Skin of body (tissue), 1 donor: ENCODE measurements at regions not wholly inside any gene's neighbourhood (a gene's known extent, or its start where the extent isn't known, plus 50 kb on each side); places are given as distances from the start of the nearest gene placed in this dataset.
A peak's percentile ranks its signal among the peaks of the same experiment; 100 is the strongest.
"Not testable (repeated sequence)": the region's sequence is repeated elsewhere in the genome, so short reads cannot be mapped to it uniquely, and the experiment has no call there.

ENCODE experiments used
- DNase-seq: peaks from one replicate; lab custom pipeline; 2025; lab: John Stamatoyannopoulos, UW

DNA sequence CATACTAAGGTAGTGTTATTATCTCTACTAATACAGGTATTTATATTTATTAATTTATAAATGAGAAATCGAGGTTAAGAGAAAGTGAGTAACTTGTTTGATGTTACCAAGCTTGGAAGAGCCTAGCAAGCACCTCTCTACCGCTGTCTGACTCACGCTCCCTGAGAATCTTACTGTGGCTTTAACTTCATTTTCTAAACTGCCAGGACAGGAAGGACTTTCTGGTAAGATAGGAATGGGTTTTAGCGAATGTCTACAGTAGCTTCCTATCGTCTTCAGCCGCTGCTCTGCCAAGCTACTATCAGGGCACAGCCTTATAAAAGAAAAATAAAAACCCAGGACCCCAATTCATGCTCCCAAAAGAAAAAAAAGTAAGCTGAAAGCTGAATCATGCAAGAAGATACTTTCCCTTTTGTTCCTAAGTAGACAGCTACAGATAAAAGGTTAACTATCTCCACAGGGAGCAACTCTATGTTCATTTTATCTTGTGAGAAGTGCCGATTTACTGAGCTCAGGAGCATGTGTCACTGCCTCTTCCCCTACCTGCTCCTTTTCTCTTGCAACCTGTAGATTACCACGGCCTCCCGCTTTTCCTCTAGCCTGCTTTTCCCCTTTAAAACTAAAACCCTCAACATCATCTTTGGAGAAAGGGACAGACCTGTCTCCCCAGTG is 60.2 kb downstream of the THNSL1 start:
- no peak for DNase-seq

DNA sequence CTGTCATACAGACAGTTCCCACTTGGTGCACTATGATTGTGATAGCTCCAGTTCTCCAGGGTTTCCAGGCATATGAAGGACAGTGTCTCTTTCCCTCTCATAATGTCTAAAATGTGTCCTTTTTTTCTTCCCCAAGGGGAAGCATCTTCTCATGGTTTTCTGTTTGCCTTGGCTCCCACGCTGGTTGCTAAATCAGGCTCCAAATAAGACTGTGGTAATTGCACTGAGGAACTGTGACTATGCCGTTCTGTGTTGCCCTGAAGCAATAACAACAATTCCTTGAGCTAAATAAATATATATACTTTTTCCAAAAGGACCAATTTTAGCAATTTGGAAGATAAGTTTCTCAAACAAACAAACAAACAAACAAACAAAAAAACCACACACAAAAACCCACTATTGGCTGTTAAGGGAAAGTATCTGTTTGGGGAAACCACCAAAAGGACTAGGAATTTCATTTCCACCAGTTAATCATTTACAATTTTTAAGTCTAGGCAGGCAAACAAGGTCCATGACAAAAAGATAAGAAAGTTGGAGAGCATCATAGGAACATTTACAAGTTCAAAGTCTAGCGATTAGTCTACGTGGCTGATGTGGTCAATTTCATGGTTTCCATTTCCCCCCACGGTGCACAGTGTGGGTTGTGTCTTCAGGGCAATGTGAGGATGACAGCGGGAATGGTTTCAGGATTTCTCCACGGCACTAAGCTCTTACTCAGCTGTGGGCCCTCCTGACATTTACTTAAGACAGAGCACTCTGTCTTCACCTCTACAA is 62.4 kb downstream of the THNSL1 start:
- DNase-seq = no peak

DNA sequence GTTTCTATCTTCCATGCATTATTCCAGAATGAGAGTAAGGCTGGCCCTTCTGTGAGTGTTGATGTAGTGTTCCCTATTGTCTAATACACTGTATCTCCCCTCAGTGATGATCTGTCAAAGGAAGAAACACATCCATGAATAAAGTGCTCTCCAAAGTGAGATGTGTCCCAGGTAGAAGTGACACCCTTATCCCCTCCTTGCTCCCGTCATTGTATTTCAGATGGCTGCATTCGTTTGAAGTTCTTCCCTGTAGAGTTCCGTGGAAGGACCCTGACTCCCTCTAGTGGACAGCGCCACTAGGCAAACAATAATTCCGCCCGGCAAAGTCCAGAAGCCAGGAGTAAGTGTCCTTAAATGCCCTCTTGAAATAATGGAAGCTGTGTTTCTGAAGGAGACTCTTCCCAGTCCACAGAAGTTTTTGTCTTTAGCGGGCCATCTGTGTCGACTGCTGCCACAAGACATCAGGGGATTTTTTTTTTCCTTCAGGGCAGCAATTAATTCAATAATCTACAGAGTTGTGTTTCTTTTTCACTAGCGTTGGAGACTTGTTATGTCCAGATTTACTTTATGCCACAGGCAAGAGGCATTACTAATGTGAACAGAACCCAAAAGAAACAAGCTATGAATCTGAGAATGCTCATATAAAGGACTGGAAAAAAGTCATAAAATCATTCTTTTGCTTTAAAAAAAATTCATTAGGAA is 64.6 kb downstream of the THNSL1 start:
- DNase-seq = peak; percentile 81

DNA sequence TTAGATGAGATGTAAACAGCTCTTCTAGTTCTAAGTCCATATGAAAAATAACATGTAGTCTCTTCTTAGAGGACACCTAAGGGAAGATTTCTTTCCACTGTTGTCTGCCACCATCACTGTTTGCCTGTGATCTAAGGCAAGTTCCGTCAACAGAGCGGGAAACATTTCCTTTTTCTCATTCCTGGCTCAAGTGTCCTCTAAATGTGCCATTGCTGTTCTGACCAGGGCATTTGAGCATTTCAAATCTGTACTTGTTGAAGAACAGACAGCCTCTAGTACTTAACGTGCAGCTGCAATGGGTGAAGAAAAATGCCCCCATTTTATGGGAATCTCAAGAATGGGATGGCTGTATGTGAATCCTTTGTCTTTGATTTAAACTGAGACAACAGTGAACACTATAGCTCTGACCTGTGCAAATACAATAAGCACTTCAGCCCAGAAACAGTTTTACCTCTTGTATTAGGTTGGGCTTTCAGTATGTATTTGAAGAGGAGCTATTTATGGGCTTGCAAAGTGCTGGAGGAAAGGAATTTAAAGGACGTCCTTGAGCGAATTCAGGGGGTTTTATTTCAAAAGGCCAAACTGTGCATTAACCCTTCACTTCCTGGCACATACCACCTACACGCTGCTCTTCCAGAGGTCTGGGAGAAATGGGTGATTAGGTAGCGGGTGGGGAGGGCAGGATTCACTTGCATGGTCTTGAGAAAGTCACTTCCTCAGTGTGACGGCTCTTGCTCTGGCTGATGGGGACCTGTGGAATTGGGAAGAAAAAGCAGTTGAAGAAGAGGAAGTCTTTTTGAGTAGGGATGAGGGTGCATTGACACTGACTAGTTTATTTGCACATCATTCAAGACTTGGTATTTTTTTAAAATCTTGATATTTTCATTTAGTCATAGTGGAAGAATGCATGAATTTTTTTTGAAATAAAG is 66.1 kb downstream of the THNSL1 start:
- no peak for DNase-seq

DNA sequence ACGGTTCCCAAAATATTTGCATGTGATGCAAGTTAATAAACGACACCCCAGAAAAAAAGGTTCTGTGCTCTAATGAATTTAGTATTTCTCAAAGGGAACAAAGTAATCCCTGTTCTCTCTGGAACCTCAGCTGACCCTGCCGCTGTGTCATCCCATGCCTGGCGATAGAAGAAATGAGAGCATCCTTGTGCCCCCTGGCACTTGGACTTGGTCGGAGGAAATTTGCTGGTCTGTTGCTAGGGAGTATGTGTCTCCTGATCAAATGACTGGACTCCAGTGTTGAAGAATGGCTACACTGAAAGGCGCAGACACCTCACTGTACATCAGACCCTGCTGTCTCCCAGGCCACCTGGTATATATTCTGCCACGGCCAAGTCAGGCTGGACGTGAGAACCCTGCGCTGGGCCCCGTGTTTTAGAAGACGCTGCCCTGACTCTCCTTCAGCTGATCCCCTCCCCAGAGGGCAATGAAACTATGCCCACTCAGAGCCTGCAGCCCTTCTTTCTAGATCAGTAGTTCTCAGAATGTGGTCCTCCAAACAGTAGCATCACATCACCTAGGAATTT is 67.2 kb downstream of the THNSL1 start:
- DNase-seq = no peak

DNA sequence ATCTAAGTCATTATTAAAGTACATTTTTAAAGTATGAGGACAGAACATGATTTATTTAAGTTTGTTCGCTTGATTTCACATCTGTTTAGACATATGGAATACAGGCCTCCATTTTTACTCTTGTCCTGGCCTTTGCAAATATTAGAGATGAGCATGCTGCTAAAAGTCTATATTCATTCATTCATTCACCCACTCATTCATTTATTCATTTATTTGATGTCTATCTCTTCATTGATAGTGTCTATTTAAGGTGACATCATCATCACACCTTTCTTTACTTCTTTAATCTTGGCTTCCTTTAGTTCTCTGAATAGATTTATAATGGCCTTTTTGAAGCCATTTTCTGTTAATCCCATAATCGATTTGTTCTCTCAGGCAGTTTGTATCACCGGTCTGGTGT is 68.0 kb downstream of the THNSL1 start:
- no peak for DNase-seq

DNA sequence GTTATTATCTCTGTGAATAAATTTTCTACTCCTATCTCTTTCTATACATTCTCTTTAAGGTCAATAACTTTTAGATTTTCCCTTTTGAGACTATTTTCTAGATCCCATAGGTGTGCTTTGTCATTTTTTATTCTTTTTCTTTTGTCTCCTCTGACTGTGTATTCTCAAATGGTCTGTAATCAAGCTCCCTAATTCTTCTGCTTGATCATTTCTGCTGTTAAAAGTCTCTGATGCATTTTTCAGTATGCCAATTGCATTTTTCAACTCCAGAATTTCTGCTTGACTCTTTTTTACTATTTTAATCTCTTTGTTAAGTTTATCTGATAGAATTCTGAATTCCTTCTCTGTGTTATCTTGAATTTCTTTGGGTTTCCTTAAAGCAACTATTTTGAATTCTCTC is 78.2 kb downstream of the THNSL1 start:
- DNase-seq = no peak

DNA sequence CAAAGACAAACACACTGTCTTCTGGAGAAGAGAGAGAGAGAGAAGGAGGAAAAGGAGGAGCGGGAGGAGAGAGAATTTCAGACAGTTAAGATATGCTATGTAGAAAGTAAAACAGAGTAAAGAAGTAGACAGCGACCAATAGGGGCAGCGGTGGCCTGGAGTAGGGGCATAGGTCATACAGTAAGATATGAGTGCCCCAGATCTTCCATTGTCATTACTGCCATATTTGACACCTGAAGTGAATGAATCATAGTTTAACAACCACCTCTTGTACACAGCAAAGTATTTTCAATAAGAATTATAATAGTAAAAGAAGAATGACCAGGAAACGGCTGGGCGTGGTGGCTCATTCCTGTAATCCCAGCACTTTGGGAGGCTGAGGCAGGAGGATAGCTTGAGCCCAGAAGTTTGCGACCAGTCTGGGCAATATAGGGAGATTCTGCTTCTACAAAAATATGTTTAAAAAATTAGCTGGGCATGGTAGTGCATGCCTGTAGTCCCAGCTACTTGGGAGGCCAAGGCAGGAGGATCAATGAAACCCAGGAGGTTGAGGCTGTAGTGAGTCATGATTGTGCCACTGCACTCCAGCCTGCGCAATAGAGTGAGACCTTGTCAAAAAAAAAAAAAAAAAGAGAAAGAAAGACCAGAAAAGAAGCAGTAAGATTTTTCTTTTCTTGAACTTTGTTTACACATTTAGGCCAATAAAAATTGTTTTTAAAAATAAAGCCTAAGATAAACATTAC is 77.0 kb upstream of the GPR158 start:
- no peak for DNase-seq

DNA sequence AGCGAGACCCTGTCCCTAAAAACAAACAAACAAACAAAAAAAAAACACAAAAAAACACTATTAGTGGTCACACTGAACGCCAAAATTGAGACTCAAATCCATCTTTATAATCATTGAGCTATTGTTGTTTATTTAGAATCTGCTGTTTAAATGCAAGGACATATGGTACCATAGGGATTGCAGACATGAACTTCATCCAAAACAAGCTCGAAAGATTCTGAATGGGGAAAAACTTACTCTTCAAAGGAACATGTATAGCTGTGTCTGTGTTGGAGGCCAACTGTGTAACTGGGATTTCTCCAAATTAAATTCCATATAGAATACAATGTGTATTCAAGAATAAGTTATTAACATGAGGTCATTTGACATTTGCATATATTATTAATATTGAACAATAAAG is 74.7 kb upstream of the GPR158 start:
- DNase-seq = no peak

DNA sequence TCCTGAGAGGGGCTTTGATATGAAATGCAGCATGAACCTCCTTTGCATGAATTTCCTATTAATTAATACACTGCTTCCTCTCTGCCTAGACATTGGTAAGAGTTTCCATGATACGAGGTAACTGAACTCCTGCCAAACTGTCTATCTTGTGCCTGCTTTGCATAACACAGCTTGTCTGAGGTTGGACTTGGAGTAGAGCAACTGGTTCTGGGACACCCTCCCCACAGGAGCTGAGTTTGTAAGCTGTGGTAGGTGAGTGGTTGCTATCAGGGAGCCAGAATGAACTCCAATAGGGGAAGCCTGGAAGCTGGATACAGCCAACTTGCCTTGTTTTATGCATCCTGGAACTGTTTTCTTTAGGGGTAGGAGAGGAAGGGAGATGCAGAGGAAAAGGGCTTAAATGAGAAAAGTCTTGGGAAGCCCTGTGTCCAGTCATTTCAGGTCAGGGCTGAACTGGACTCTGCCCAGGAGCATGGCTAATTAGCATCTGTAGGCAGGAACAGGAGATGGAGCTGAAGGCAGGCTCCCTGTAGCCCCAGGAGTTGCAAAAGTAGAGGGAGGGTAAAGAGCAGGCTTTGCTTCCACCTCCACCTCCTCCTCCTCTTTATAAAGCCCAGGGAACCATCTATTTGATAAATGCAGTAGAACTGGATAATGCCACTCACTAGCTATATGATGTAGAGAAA is 73.2 kb upstream of the GPR158 start:
- no peak for DNase-seq

DNA sequence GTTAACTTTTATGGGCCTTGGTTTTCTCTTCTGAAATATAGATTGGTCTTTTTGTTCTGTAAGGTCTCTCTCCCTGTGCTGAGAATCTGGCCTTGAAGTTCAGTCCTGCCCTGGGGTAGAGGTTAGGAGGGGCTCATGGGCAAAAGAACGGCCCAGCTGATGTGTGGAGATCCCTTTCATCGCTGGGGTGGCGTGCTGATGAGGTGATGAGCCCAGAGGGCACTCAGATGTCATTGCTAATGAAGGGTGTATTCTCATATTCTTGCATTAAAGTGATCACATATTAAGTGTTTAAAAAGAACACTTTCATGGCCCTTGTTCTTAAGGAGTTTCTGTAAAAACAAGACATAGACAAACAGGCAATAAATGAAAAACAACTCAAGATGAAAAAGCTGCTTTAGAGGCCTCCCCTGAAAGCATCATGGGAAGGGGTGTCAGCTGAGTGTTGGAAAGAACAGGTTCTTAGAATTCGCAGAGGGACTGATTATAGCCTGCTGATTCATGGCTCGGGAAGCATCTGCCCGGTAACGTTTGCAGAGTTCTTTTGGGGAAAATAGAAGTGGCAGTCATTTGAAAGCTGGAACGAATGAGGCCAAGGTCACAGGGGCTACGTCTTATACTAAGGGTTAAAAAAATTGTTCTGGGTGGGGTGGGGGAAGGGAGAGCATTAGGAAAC is 72.5 kb upstream of the GPR158 start:
- no peak for DNase-seq

DNA sequence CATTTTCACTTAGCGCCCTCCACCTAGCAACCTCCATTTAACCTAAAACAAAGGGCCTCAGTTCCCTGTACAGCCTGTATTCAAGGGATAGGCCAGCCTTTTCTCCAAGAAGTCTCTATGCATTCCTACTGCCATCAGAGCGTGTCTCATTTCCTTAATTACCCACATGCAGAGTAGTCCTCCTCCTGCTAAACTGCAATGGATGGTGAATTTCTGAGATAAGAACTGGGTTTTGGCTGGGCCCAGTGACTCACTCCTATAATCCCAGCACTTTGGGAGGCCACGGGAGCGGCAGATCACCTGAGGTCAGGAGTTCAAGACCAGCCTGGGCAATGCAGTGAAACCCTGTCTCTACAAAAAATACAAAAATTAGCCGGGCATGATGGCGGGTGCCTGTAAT is 71.1 kb upstream of the GPR158 start:
- DNase-seq = no peak

DNA sequence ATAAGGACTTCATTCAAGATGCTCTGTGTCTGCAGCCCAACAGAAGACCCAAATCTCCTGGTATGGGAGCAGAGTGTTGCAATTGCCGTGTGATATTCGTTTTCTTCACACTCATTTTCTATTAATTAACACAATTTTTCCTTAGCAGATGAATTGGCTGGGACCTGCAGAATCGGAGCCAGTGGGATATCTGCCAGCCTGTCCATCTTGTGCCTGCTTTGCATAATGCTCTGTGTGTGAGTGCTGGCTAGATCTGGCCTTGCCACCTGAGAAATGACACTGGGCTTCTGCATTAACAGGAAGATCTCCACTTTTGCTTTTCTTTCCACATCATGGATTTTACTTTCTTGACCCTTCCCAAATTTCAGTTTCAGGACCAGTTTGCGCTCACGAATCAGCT is 70.4 kb upstream of the GPR158 start:
- DNase-seq = no peak

DNA sequence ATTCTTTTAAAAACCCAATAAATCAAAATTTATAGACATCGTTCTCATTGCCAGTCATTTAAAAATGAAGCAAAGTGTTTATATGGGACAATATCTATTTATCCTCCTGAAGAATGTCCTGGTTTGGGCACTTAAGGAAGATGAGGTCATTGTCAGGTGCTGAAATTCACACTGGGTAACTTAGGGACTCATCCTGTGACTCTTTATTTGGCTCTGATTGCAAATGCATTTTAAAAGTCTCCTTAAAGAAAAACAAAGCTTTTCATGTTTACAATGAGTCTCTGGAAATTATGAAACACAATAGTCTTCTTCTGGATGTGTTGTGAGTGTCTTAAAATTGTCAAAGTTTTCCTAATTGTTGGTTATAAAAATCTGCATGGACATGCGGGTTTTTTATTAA is 69.5 kb upstream of the GPR158 start:
- no peak for DNase-seq

DNA sequence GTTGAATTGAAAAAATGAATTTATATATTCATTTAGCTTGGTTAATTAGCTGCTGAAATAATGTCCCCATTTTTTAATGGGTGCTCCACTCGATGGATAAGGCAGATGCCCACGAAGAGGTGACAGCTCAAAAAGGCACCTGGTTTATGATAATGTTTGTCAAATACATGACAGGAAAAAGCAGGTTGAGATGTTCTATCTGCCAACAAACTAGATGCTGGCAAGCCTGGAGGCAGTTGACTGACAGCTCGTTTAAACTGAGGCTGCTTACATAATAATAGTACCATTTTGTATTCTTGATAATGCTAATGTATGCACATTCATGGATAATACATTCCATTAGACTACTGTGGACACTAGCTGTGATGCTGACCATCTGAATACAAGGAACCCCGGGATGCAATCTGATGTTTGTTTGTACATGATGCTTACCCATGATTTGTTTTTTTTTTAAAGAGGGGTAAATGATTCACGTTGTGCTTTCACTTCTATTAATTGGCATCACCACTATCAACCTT is 69.0 kb upstream of the GPR158 start:
- DNase-seq = no peak

DNA sequence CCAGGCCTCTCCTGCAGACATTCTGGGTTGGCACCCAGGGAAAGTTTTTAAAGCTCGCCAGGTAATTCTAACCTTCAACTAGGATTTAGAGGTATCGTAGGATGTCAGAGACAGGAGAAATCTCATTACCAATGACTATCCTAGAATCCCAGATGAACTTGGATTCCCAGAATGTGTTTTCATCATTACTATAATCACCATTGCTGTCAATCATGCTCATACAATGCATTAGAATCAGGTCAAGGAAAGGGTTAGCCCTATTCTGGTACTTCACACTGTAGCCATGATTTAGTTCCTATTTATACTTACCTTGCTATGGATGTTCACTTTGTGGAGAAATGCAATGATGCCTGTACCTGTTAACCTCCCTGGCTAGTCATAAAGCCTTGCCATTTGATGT is 67.0 kb upstream of the GPR158 start:
- no peak for DNase-seq

DNA sequence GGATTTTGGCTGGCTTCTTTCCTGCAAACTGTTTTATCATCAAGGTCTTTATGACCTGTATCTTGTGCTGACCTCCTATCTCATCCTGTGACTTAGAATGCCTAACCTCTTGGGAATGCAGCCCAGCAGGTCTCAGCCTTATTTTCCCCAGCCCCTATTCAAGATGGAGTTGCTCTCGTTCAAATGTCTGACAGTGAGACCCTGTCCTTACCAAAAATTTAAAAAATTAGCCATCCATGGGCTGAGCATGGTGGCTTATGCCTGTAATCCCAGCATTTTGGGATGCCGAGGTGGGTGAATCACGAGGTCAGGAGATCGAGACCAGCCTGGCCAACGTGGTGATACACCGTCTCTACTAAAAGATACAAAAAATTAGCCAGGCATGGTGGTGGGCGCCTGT is 64.9 kb upstream of the GPR158 start:
- not testable (repeated sequence) for DNase-seq

DNA sequence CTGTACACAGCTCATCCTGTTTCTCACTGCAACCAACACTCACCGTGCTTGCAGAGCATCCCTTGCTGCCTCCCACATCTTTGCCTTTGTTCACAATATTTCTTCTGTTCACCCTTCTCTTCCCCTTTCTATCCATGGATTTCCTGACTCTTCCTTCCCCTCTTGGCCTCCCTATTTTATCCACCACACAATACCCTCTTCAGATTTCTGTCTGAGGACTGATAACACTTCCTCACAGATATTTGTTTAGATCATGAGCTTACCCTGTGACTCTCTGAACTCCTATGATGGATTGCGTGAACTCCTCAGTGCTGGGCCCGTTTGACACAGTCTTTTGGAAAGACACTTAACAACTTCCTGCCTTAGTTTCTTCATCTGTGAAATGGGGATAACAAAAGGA is 62.8 kb upstream of the GPR158 start:
- DNase-seq = no peak
